IMR-90 (cell line): ENCODE measurements at regions not wholly inside any gene's neighbourhood (a gene's known extent, or its start where the extent isn't known, plus 50 kb on each side); places are given as distances from the start of the nearest gene placed in this dataset.

Source experiments
- BHLHE40 ChIP-seq: fragments of 150-350 bp; IDR thresholded peaks from 2 replicates; pipeline ENCODE4 v1.6.1; 2016; ENCODE audit warnings: mild to moderate bottlenecking, low read depth, low read length
- CEBPB ChIP-seq: IDR thresholded peaks from 2 replicates; pipeline ENCODE4 v1.6.1; 2012; ENCODE audit warnings: low read depth, low read length, improper control_type of control experiment
- CTCF ChIP-seq: conservative IDR thresholded peaks from 2 replicates; pipeline ENCODE4 v1.5.1; 2012; ENCODE audit warnings: mild to moderate bottlenecking, low read depth, low read length, improper control_type of control experiment
- FOS ChIP-seq: fragments of 150-350 bp; IDR thresholded peaks from 2 replicates; pipeline ENCODE4 v1.6.1; 2016; ENCODE audit warnings: low read depth, low read length
- MAFK ChIP-seq: IDR thresholded peaks from 2 replicates; pipeline ENCODE4 v1.6.1; 2012; ENCODE audit warnings: low read depth, low read length, improper control_type of control experiment
- MAZ ChIP-seq: IDR thresholded peaks from 2 replicates; pipeline ENCODE4 v1.6.1; 2012; ENCODE audit warnings: low read depth, mild to moderate bottlenecking, low read length, improper control_type of control experiment, moderate library complexity, borderline replicate concordance
- MXI1 ChIP-seq: IDR thresholded peaks from 2 replicates; pipeline ENCODE4 v1.6.1; 2012; ENCODE audit warnings: low read depth, mild to moderate bottlenecking, low read length, moderate library complexity, borderline replicate concordance
- NFE2L2 ChIP-seq: fragments of 150-350 bp; IDR thresholded peaks from 2 replicates; pipeline ENCODE4 v1.6.1; 2016; ENCODE audit warnings: low read depth, mild to moderate bottlenecking, low read length
- POLR2A ChIP-seq: IDR thresholded peaks from 2 replicates; pipeline ENCODE4 v1.6.1; 2012; ENCODE audit warnings: mild to moderate bottlenecking, low read depth, low read length
- RAD21 ChIP-seq: IDR thresholded peaks from 2 replicates; pipeline ENCODE4 v1.6.1; 2012; ENCODE audit warnings: low read length, improper control_type of control experiment
- RCOR1 ChIP-seq: IDR thresholded peaks from 2 replicates; pipeline ENCODE4 v1.6.1; 2012; ENCODE audit warnings: mild to moderate bottlenecking, low read length, improper control_type of control experiment; ENCODE audit not compliant: insufficient replicate concordance
- RFX5 ChIP-seq: IDR thresholded peaks from 2 replicates; pipeline ENCODE4 v1.8.0; 2012; ENCODE audit warnings: low read depth, mild to moderate bottlenecking, low read length, moderate library complexity
- SMC3 ChIP-seq: fragments of 150-350 bp; IDR thresholded peaks from 2 replicates; pipeline ENCODE4 v1.6.1; 2016; ENCODE audit warnings: low read depth, mild to moderate bottlenecking, antibody characterized with exemption, low read length, moderate library complexity
- USF2 ChIP-seq: fragments of 150-350 bp; IDR thresholded peaks from 2 replicates; pipeline ENCODE4 v1.6.1; 2017; ENCODE audit warnings: mild to moderate bottlenecking, antibody characterized with exemption, low read length, low read depth

GRCh38 chr2:209324281-209324680 is 99.6 kb upstream of the MAP2 start:
- no peak for TF ChIP-seq CTCF
- no peak for TF ChIP-seq POLR2A
- no peak for TF ChIP-seq FOS
- TF ChIP-seq USF2: no peak
- TF ChIP-seq SMC3: no peak
- TF ChIP-seq MXI1: no peak
- no peak for TF ChIP-seq RCOR1
- TF ChIP-seq MAFK: no peak
- no peak for TF ChIP-seq BHLHE40
- TF ChIP-seq MAZ: no peak
- no peak for TF ChIP-seq CEBPB
- no peak for TF ChIP-seq RAD21
- TF ChIP-seq RFX5: no peak
- no peak for TF ChIP-seq NFE2L2
